Left ventricle myocardium inferior (tissue), 1 donor: ENCODE measurements at regions not wholly inside any gene's neighbourhood (a gene's known extent, or its start where the extent isn't known, plus 50 kb on each side); places are given as distances from the start of the nearest gene placed in this dataset.

Experiments used
- DNase-seq: peaks from one replicate; pipeline ENCODE4 v3.0.0-alpha.2; 2020
- H3K27ac ChIP-seq: fragments of 200-600 bp; replicated peaks from 2 replicates; pipeline ENCODE4 v1.8.0; 2021
- H3K27me3 ChIP-seq: fragments of 200-600 bp; 2 replicates; pipeline ENCODE4 v1.8.0; 2021; ENCODE audit warnings: low read depth
- H3K36me3 ChIP-seq: fragments of 200-600 bp; 2 replicates; pipeline ENCODE4 v1.8.0; 2021
- H3K4me1 ChIP-seq: fragments of 200-600 bp; 2 replicates; pipeline ENCODE4 v1.8.0; 2021
- H3K4me3 ChIP-seq: fragments of 200-600 bp; 2 replicates; pipeline ENCODE4 v1.8.0; 2021; ENCODE audit warnings: mild to moderate bottlenecking, moderate library complexity
- H3K9me3 ChIP-seq: fragments of 200-600 bp; replicated peaks from 2 replicates; pipeline ENCODE4 v1.8.0; 2021
- intact Hi-C: fragments of 100-400 bp; cut with micrococcal nuclease; formaldehyde crosslinking; loops from one replicate; pipeline ENCODE4 v1.11.0; 2022
- TF ChIP-seq, protein P1 (sequence below): fragments of 200-600 bp; IDR thresholded peaks from 2 replicates; pipeline ENCODE4 v1.8.0; 2021; ENCODE audit warnings: antibody characterized with exemption, mild to moderate bottlenecking, borderline replicate concordance
- donor health status: DM: no; HTN: yes; CAD: no; lungs with severe emphysema.

DNA sequence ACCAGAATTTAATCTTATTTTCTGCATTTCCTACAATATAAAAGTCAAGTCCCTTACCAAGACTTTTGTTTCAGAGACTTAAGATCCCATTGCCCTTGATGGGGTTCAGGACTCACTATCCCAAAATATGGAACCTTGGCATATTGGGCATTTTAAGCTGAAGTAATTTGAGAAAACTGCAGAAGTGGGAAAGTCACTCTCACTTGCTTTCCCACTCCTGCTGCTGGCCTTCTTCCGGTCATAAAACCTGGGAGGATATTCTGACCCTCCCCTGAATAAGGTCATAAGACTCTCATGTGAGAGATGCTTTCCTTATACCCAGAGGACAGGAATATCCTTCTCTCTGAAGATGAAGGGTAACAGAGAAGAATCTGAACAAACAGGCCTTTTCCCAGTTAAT is 92.8 kb upstream of the IFNGR1 start:
- H3K36me3 ChIP-seq: no peaks in the 10 kb centered on the region
- H3K4me1 ChIP-seq: peaks cover 16% of the 10 kb centered on the region
- no peak overlapping the region for H3K4me3 ChIP-seq
- H3K27ac ChIP-seq: no peak overlapping the region
- H3K9me3 ChIP-seq: no peaks in the 10 kb centered on the region
- intact Hi-C loops: no loop called here
- no peaks in the 10 kb centered on the region for H3K27me3 ChIP-seq
- no peak for DNase-seq
- TF ChIP-seq, protein P1, sequence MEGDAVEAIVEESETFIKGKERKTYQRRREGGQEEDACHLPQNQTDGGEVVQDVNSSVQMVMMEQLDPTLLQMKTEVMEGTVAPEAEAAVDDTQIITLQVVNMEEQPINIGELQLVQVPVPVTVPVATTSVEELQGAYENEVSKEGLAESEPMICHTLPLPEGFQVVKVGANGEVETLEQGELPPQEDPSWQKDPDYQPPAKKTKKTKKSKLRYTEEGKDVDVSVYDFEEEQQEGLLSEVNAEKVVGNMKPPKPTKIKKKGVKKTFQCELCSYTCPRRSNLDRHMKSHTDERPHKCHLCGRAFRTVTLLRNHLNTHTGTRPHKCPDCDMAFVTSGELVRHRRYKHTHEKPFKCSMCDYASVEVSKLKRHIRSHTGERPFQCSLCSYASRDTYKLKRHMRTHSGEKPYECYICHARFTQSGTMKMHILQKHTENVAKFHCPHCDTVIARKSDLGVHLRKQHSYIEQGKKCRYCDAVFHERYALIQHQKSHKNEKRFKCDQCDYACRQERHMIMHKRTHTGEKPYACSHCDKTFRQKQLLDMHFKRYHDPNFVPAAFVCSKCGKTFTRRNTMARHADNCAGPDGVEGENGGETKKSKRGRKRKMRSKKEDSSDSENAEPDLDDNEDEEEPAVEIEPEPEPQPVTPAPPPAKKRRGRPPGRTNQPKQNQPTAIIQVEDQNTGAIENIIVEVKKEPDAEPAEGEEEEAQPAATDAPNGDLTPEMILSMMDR: no peak

- DNase-seq: peak; percentile 73
- intact Hi-C loops: no loop called here
- Histone ChIP-seq H3K4me1 (peaks cover 16% of the 10 kb centered on the region), H3K9me3 (no peaks in the 10 kb centered on the region), H3K4me3 (no peak overlapping the region), H3K27me3 (no peaks in the 10 kb centered on the region), H3K27ac (no peak overlapping the region), H3K36me3 (no peaks in the 10 kb centered on the region)
- TF ChIP-seq, protein P1: no peak
These were observed 90.0 kb upstream of the IFNGR1 start for GRCh38 chr6:137309078-137309762.

- intact Hi-C loops: no loop called here
- Histone ChIP-seq H3K36me3 (no peaks in the 10 kb centered on the region), H3K4me1 (peaks cover 9% of the 10 kb centered on the region), H3K27me3 (no peaks in the 10 kb centered on the region), H3K27ac (no peak overlapping the region), H3K4me3 (no peak overlapping the region), H3K9me3 (no peaks in the 10 kb centered on the region)
- no peak for DNase-seq
- TF ChIP-seq, protein P1: no peak
These were observed 88.1 kb upstream of the IFNGR1 start for GRCh38 chr6:137307163-137307854.

DNA sequence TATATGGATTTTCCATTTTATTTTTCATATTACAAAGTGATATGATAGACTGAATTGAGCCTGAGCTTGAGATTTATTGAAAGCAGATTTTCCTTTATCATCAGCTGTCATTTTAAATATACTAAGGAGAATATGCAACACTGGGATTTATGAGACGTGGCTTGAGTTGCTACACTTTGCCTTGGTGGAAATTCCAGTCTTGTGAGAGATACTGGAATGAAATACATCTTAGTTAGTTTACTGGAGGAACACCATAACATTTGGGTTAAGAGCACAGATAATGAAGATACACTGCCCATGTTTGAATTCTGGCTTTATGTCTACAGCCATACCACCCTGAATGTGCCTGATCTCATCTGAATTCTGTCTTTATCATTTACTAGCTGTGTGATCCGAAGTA is 86.5 kb upstream of the IFNGR1 start:
- H3K27me3 ChIP-seq: no peaks in the 10 kb centered on the region
- H3K9me3 ChIP-seq: no peaks in the 10 kb centered on the region
- intact Hi-C loops: no loop called here
- H3K4me3 ChIP-seq: no peak overlapping the region
- TF ChIP-seq, protein P1: no peak
- no peak overlapping the region for H3K27ac ChIP-seq
- no peak for DNase-seq
- H3K36me3 ChIP-seq: no peaks in the 10 kb centered on the region
- H3K4me1 ChIP-seq: peaks cover 9% of the 10 kb centered on the region

DNA sequence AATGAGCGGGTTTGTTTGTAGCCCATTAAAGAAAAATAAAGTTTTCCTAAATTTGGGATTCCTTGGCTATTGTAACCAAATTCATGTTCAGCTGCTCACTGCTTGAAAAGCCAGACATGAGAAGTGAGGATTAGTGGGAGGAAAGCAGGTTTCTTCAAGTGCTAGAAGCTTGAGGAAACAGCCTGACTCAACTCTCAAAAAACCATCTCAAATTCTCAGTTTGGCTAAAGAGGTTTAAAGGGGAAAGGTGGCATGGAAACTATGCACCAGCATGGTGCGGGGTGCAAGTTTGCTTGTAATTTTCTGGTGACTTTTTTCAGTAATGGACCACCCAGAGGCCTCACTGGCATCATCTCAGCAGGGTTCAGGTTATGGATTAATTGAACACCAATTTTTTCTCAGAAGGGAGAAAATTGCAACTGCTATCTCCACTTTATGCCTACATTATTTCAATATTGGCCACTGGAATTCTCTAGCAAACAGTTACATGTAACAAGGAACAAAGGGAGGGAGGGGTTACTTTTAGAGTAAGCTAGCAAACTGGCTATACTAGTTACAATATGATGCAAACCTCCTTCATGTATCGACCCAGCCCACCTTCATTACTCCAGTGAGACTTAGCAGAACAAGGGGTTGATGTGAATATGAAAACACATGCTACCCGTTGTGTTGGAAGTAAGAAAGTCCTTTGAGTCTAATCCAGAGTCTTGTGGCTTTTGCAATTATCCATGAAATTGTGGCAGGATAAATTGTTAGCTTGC is 85.0 kb upstream of the IFNGR1 start:
- DNase-seq: no peak
- no peak overlapping the region for H3K4me3 ChIP-seq
- H3K4me1 ChIP-seq: peaks cover 3% of the 10 kb centered on the region
- no peaks in the 10 kb centered on the region for H3K36me3 ChIP-seq
- intact Hi-C loops: no loop called here
- no peak overlapping the region for H3K27ac ChIP-seq
- H3K9me3 ChIP-seq: no peaks in the 10 kb centered on the region
- H3K27me3 ChIP-seq: no peaks in the 10 kb centered on the region
- TF ChIP-seq, protein P1: no peak
